ENCODE measurements at regions not wholly inside any gene's neighbourhood (a gene's known extent, or its start where the extent isn't known, plus 50 kb on each side); places are given as distances from the start of the nearest gene placed in this dataset.

DNA sequence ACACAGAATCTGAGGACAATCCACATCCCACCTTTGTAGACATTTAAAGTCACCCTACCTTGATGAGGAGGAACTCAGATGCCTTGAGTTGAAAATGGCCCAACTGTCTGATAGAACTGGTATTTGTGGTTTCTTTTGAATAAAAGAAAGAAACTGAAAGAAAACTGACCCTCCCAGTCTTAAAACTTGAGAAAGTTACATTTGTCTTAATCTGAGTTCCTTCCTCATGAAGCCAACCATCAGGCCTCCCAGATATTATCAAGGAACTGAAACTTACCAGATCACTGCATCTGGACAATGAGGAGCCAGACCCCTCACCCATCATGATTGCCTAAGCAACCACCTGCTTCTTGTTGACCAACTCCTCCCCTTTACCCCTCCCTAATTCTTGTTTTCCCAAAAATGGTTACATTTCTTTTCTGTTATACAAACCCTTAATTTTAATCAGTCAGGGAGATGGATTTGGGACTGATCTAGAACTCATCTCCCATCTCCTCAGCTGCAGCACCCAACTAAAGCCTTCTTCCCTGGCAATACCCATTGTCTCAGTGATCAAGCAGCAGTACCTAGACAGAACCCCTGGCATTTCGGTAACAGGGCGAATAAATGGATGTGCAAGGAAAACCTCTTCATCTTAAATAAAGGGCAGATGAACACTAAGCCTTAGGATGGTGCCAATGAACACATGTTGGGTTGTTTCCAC lies 72.0 kb upstream of the RESF1 start (continued):
- TF ChIP-seq, protein P1, sequence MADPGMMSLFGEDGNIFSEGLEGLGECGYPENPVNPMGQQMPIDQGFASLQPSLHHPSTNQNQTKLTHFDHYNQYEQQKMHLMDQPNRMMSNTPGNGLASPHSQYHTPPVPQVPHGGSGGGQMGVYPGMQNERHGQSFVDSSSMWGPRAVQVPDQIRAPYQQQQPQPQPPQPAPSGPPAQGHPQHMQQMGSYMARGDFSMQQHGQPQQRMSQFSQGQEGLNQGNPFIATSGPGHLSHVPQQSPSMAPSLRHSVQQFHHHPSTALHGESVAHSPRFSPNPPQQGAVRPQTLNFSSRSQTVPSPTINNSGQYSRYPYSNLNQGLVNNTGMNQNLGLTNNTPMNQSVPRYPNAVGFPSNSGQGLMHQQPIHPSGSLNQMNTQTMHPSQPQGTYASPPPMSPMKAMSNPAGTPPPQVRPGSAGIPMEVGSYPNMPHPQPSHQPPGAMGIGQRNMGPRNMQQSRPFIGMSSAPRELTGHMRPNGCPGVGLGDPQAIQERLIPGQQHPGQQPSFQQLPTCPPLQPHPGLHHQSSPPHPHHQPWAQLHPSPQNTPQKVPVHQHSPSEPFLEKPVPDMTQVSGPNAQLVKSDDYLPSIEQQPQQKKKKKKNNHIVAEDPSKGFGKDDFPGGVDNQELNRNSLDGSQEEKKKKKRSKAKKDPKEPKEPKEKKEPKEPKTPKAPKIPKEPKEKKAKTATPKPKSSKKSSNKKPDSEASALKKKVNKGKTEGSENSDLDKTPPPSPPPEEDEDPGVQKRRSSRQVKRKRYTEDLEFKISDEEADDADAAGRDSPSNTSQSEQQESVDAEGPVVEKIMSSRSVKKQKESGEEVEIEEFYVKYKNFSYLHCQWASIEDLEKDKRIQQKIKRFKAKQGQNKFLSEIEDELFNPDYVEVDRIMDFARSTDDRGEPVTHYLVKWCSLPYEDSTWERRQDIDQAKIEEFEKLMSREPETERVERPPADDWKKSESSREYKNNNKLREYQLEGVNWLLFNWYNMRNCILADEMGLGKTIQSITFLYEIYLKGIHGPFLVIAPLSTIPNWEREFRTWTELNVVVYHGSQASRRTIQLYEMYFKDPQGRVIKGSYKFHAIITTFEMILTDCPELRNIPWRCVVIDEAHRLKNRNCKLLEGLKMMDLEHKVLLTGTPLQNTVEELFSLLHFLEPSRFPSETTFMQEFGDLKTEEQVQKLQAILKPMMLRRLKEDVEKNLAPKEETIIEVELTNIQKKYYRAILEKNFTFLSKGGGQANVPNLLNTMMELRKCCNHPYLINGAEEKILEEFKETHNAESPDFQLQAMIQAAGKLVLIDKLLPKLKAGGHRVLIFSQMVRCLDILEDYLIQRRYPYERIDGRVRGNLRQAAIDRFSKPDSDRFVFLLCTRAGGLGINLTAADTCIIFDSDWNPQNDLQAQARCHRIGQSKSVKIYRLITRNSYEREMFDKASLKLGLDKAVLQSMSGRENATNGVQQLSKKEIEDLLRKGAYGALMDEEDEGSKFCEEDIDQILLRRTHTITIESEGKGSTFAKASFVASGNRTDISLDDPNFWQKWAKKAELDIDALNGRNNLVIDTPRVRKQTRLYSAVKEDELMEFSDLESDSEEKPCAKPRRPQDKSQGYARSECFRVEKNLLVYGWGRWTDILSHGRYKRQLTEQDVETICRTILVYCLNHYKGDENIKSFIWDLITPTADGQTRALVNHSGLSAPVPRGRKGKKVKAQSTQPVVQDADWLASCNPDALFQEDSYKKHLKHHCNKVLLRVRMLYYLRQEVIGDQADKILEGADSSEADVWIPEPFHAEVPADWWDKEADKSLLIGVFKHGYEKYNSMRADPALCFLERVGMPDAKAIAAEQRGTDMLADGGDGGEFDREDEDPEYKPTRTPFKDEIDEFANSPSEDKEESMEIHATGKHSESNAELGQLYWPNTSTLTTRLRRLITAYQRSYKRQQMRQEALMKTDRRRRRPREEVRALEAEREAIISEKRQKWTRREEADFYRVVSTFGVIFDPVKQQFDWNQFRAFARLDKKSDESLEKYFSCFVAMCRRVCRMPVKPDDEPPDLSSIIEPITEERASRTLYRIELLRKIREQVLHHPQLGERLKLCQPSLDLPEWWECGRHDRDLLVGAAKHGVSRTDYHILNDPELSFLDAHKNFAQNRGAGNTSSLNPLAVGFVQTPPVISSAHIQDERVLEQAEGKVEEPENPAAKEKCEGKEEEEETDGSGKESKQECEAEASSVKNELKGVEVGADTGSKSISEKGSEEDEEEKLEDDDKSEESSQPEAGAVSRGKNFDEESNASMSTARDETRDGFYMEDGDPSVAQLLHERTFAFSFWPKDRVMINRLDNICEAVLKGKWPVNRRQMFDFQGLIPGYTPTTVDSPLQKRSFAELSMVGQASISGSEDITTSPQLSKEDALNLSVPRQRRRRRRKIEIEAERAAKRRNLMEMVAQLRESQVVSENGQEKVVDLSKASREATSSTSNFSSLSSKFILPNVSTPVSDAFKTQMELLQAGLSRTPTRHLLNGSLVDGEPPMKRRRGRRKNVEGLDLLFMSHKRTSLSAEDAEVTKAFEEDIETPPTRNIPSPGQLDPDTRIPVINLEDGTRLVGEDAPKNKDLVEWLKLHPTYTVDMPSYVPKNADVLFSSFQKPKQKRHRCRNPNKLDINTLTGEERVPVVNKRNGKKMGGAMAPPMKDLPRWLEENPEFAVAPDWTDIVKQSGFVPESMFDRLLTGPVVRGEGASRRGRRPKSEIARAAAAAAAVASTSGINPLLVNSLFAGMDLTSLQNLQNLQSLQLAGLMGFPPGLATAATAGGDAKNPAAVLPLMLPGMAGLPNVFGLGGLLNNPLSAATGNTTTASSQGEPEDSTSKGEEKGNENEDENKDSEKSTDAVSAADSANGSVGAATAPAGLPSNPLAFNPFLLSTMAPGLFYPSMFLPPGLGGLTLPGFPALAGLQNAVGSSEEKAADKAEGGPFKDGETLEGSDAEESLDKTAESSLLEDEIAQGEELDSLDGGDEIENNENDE (IDR thresholded peaks at IDR 0.05; ENCODE audit: insufficient replicate concordance, low read length): no peak
- TF ChIP-seq NANOG (IDR thresholded peaks at IDR 0.05; ENCODE audit: insufficient read depth, low read depth, low read length, poor library complexity, severe bottlenecking) (no peak), POU5F1 (IDR thresholded peaks at IDR 0.05; ENCODE audit: low read depth, low read length) (no peak), SIRT6 (IDR thresholded peaks at IDR 0.05; ENCODE audit: low read length) (no peak), TAF1 (IDR thresholded peaks at IDR 0.05; ENCODE audit: low read depth, low read length) (no peak), ZNF274 (IDR thresholded peaks at IDR 0.05; ENCODE audit: borderline replicate concordance, extremely low read depth, low read length) (no peak), EGR1 (IDR thresholded peaks at IDR 0.05; ENCODE audit: borderline replicate concordance, low read depth, low read length) (no peak), SRF (IDR thresholded peaks at IDR 0.05; ENCODE audit: low read depth, low read length) (no peak)
- TF ChIP-seq, protein P2, sequence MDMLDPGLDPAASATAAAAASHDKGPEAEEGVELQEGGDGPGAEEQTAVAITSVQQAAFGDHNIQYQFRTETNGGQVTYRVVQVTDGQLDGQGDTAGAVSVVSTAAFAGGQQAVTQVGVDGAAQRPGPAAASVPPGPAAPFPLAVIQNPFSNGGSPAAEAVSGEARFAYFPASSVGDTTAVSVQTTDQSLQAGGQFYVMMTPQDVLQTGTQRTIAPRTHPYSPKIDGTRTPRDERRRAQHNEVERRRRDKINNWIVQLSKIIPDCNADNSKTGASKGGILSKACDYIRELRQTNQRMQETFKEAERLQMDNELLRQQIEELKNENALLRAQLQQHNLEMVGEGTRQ (IDR thresholded peaks at IDR 0.05; ENCODE audit: low read length): no peak

Data from H1 (cell line).